SK-N-SH treated with all-trans-retinoic acid at 6 μM for 48 hours (cell line): ENCODE measurements at regions not wholly inside any gene's neighbourhood (a gene's known extent, or its start where the extent isn't known, plus 50 kb on each side); places are given as distances from the start of the nearest gene placed in this dataset.

Source experiments
- BACH2 ChIP-seq: fragments of 250-450 bp; sonication (Bioruptor Pico); IDR thresholded peaks from 2 replicates; pipeline ENCODE4 v1.9.0; 2021; ENCODE audit warnings: mild to moderate bottlenecking, borderline replicate concordance
- ISL1 ChIP-seq: fragments of 250-450 bp; sonication (Bioruptor Pico); IDR thresholded peaks from 2 replicates; pipeline ENCODE4 v2.1.2; 2022; ENCODE audit warnings: mild to moderate bottlenecking, moderate library complexity
- RARB ChIP-seq: fragments of 250-450 bp; sonication (Bioruptor Pico); IDR thresholded peaks from 2 replicates; pipeline ENCODE4 v1.8.0; 2021; ENCODE audit warnings: mild to moderate bottlenecking, moderate library complexity
- ZFP30 ChIP-seq: fragments of 450-650 bp; formaldehyde crosslinking; IDR thresholded peaks from 2 replicates; pipeline ENCODE4 v1.5.0; 2022; ENCODE audit warnings: mild to moderate bottlenecking, moderate library complexity

GRCh38 chr6:23478312-23478711 lies 647.7 kb upstream of the NRSN1 start:
- no peak for TF ChIP-seq RARB (CRISPR knock-in tag)
- TF ChIP-seq BACH2 (CRISPR knock-in tag) = no peak
- TF ChIP-seq ISL1 = no peak
- TF ChIP-seq ZFP30 = no peak
